ENCODE measurements at regions not wholly inside any gene's neighbourhood (a gene's known extent, or its start where the extent isn't known, plus 50 kb on each side); places are given as distances from the start of the nearest gene placed in this dataset.

GRCh38 chr3:156760333-156760732, 65.8 kb upstream of the LEKR1 start:
- ChIA-PET CTCF (interaction anchor here (0.9 to 2.6 kb wide), 4 partner anchors 8 to 329 kb away, joined by 3 to 19 read pairs (median 5); no protein-coding TSS in a partner anchor), POLR2A (no interaction called here)
- Histone ChIP-seq H3K27me3 (ENCODE audit: control insufficient read depth, insufficient read depth, low read length) (no peaks in the 10 kb centered on the region), H3K4me3 (ENCODE audit: low read depth, low read length) (no peak overlapping the region), H3K27ac (ENCODE audit: low read depth, low read length) (no peak overlapping the region), H3K9me3 (ENCODE audit: control insufficient read depth, insufficient read depth, low read length) (no peaks in the 10 kb centered on the region)
- TF ChIP-seq, protein P1, sequence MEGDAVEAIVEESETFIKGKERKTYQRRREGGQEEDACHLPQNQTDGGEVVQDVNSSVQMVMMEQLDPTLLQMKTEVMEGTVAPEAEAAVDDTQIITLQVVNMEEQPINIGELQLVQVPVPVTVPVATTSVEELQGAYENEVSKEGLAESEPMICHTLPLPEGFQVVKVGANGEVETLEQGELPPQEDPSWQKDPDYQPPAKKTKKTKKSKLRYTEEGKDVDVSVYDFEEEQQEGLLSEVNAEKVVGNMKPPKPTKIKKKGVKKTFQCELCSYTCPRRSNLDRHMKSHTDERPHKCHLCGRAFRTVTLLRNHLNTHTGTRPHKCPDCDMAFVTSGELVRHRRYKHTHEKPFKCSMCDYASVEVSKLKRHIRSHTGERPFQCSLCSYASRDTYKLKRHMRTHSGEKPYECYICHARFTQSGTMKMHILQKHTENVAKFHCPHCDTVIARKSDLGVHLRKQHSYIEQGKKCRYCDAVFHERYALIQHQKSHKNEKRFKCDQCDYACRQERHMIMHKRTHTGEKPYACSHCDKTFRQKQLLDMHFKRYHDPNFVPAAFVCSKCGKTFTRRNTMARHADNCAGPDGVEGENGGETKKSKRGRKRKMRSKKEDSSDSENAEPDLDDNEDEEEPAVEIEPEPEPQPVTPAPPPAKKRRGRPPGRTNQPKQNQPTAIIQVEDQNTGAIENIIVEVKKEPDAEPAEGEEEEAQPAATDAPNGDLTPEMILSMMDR (IDR thresholded peaks at IDR 0.05; ENCODE audit: low read depth, low read length) = no peak
- DNase-seq (ENCODE audit: low read depth, low spot score) = no peak

DNA sequence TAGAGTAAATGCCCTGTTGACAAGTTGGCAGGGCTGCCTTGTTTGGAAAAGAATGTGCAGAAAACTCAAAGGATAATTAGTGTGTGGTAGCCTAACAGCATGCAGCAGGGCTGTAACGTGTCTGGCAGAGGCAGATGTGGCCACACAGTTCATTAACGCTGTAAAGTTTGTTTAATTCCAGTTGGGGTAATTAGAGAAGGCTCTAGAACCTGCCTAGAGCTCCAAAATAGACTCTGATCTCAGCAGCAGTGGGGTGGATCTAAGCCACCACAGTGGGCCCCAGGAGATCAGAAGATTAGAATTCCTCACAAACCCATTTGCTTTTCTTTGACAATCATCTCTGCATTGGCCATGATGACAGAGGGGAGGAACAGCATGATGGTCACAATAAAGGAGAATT, 65.1 kb upstream of the LEKR1 start:
- ChIA-PET POLR2A (no interaction called here), CTCF (interaction anchor here (0.9 to 2.6 kb wide), 9 partner anchors 9 to 377 kb away, joined by 3 to 19 read pairs (median 4); no protein-coding TSS in a partner anchor)

DNA sequence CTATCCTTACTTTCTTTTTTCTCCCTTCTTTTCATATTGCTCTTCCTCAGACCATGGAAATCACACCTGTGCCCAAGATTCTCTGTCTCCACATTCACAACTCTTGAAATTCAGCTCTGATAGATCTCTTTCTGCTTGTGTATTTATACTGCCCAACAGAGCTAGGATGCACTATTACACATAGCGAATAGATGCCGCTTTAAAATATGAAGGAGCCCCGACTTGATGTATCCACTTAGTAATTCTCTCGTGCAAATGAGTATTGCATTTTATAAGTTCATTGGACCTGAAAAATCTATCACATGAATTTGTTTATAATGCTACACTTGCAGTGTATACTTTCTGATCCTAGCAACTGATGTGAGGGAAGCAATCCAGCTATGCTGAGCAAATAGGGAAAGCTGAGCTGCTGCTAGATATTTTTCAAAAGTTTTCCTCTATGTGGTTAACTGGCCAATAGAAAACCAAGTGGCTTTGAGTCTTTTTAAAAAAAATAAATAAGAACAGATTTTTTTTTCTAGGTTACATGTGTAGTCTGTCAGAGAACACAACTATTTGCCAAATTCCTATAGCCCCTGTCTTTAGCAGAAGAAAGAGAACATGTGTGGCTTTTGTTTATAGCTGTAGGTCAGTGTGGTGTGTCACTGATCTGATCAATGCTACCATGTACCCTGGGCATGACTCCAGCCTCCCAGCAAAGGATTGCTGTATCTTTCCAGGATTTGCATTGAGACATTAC, 64.3 kb upstream of the LEKR1 start:
- Histone ChIP-seq H3K4me3 (ENCODE audit: low read depth, low read length) (no peak overlapping the region), H3K27ac (ENCODE audit: low read depth, low read length) (peak overlapping the region; percentile 84), H3K9me3 (ENCODE audit: control insufficient read depth, insufficient read depth, low read length) (no peaks in the 10 kb centered on the region), H3K27me3 (ENCODE audit: control insufficient read depth, insufficient read depth, low read length) (no peaks in the 10 kb centered on the region)
- TF ChIP-seq, protein P1 (IDR thresholded peaks at IDR 0.05; ENCODE audit: low read depth, low read length) = peak; percentile 50
- POLR2A ChIA-PET = interaction anchor here (0.6 to 1.9 kb wide), 10 partner anchors 11 to 398 kb away, joined by 3 to 10 read pairs (median 4); partner anchors contain the start of gene CCNL1
- DNase-seq (ENCODE audit: low read depth, low spot score) = no peak
- CTCF ChIA-PET = interaction anchor here (0.9 to 2.6 kb wide), 8 partner anchors 11 to 376 kb away, joined by 3 to 19 read pairs (median 4); no protein-coding TSS in a partner anchor

More for the DNA sequence above, 65.1 kb upstream of the LEKR1 start:
- TF ChIP-seq, protein P1 (IDR thresholded peaks at IDR 0.05; ENCODE audit: low read depth, low read length) = no peak
- Histone ChIP-seq H3K9me3 (ENCODE audit: control insufficient read depth, insufficient read depth, low read length) (no peaks in the 10 kb centered on the region), H3K4me3 (ENCODE audit: low read depth, low read length) (no peak overlapping the region), H3K27me3 (ENCODE audit: control insufficient read depth, insufficient read depth, low read length) (no peaks in the 10 kb centered on the region), H3K27ac (ENCODE audit: low read depth, low read length) (no peak overlapping the region)
- DNase-seq (ENCODE audit: low read depth, low spot score) = no peak

GRCh38 chr3:156762631-156763185, 63.4 kb upstream of the LEKR1 start:
- TF ChIP-seq, protein P1 (IDR thresholded peaks at IDR 0.05; ENCODE audit: low read depth, low read length) = no peak
- DNase-seq (ENCODE audit: low read depth, low spot score) = peak; percentile 84
- Histone ChIP-seq H3K27me3 (ENCODE audit: control insufficient read depth, insufficient read depth, low read length) (no peaks in the 10 kb centered on the region), H3K27ac (ENCODE audit: low read depth, low read length) (peak overlapping the region; percentile 84), H3K4me3 (ENCODE audit: low read depth, low read length) (no peak overlapping the region), H3K9me3 (ENCODE audit: control insufficient read depth, insufficient read depth, low read length) (no peaks in the 10 kb centered on the region)
- CTCF ChIA-PET = interaction anchor here (0.6 to 2.6 kb wide), 7 partner anchors 11 to 319 kb away, joined by 3 to 19 read pairs (median 4); no protein-coding TSS in a partner anchor
- POLR2A ChIA-PET = interaction anchor here (0.7 to 1.9 kb wide), 9 partner anchors 12 to 397 kb away, joined by 3 to 10 read pairs (median 4); partner anchors contain the start of gene CCNL1
